Ovary (tissue), 3 donors: ENCODE measurements at regions not wholly inside any gene's neighbourhood (a gene's known extent, or its start where the extent isn't known, plus 50 kb on each side); places are given as distances from the start of the nearest gene placed in this dataset.

ENCODE experiments used
- CTCF ChIP-seq, 3 donors: fragments of 450-650 bp in 2 of 3; fragments of 200-600 bp in 1 of 3; IDR thresholded peaks; one replicate each; pipeline versions ENCODE4 v1.5.1 to v1.8.0; 2016 to 2022; ENCODE audit warnings: antibody characterized with exemption in 3 of 3, mild to moderate bottlenecking in 1 of 3
- POLR2A ChIP-seq: fragments of 450-650 bp; IDR thresholded peaks from one replicate; pipeline ENCODE4 v1.6.1; 2017; ENCODE audit warnings: antibody characterized with exemption, mild to moderate bottlenecking, moderate library complexity
- donor health status: DM: no; HTN: no; CAD: no.

DNA sequence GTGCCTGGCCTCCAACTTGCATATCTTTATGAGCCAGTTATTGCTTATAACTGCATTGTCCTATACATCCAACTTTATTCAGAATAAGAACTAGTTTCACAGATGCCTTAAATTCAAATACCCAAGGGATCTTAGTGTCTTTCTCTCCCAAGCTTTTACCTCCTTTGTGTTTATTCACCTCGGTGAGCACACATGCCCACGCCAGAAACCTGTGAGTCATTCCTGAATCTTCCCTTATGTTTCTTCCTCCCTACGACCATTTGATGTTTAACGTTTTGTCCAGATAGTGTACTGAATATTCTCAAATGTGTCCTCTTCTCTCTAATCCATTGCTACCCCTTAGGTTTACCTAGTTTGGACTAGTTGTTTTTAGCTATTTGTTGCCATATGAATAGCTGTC is 55.5 kb upstream of the MEGF10 start:
- TF ChIP-seq POLR2A, result no peak
- TF ChIP-seq CTCF (IDR thresholded peaks at IDR 0.05), result no peak
